Muscle layer of colon (tissue), 2 donors: ENCODE measurements at regions not wholly inside any gene's neighbourhood (a gene's known extent, or its start where the extent isn't known, plus 50 kb on each side); places are given as distances from the start of the nearest gene placed in this dataset.

ENCODE experiments used
- H3K27ac ChIP-seq: one replicate; pipeline ENCODE4 v1.7.0; 2013; ENCODE audit warnings: low read depth, mild to moderate bottlenecking, low read length, moderate library complexity
- H3K27me3 ChIP-seq, 2 donors: one replicate each; pipeline ENCODE4 v1.7.0; 2013; ENCODE audit warnings: low read length in 2 of 2, mild to moderate bottlenecking in 2 of 2; ENCODE audit not compliant: insufficient read depth in 2 of 2, control insufficient read depth in 1 of 2
- H3K36me3 ChIP-seq: one replicate; pipeline ENCODE4 v1.7.0; 2013; ENCODE audit warnings: mild to moderate bottlenecking, low read length; ENCODE audit not compliant: insufficient read depth
- H3K4me1 ChIP-seq: one replicate; pipeline ENCODE4 v1.7.0; 2013; ENCODE audit warnings: mild to moderate bottlenecking, low read length; ENCODE audit not compliant: insufficient read depth
- H3K4me3 ChIP-seq, 2 donors: one replicate each; pipeline ENCODE4 v1.7.0; 2013; ENCODE audit warnings: low read length in 2 of 2, low read depth in 1 of 2, mild to moderate bottlenecking in 1 of 2, moderate library complexity in 1 of 2
- H3K9ac ChIP-seq: one replicate; pipeline ENCODE4 v1.7.0; 2013; ENCODE audit warnings: low read length
- H3K9me3 ChIP-seq: one replicate; pipeline ENCODE4 v1.7.0; 2013; ENCODE audit warnings: mild to moderate bottlenecking, low read length
- donor health status: abdominal sarcoma.
- donor health status: Adenocarcinoma of cecum.

GRCh38 chr17:55606488-55606815 is 95.2 kb upstream of the SMIM36 start:
- Histone ChIP-seq H3K27me3 (no peaks in the 10 kb centered on the region), H3K9me3 (peaks cover 4% of the 10 kb centered on the region), H3K4me1 (peaks cover 45% of the 10 kb centered on the region), H3K36me3 (no peaks in the 10 kb centered on the region), H3K4me3 (no peak overlapping the region), H3K27ac (no peak overlapping the region), H3K9ac (no peak overlapping the region)

GRCh38 chr17:55605705-55606487 is 94.6 kb upstream of the SMIM36 start:
- H3K27ac ChIP-seq: no peak overlapping the region
- H3K9ac ChIP-seq: no peak overlapping the region
- H3K4me1 ChIP-seq: peaks cover 45% of the 10 kb centered on the region
- H3K36me3 ChIP-seq: no peaks in the 10 kb centered on the region
- no peaks in the 10 kb centered on the region for H3K27me3 ChIP-seq
- H3K4me3 ChIP-seq: no peak overlapping the region
- peaks cover 6% of the 10 kb centered on the region for H3K9me3 ChIP-seq

GRCh38 chr17:55601874-55602364 is 90.7 kb upstream of the SMIM36 start:
- Histone ChIP-seq H3K4me3 (peak overlapping the region in 1 of 2 donors; percentile 24), H3K36me3 (no peaks in the 10 kb centered on the region), H3K9me3 (peaks cover 23% of the 10 kb centered on the region), H3K4me1 (peaks cover 11% of the 10 kb centered on the region), H3K9ac (no peak overlapping the region), H3K27ac (no peak overlapping the region), H3K27me3 (no peaks in the 10 kb centered on the region)

GRCh38 chr17:55598495-55598894 is 87.2 kb upstream of the SMIM36 start:
- Histone ChIP-seq H3K4me3 (no peak overlapping the region), H3K9ac (no peak overlapping the region)

GRCh38 chr17:55588446-55589242 is 77.4 kb upstream of the SMIM36 start:
- H3K4me3 ChIP-seq: no peak overlapping the region
- H3K4me1 ChIP-seq: peaks cover 11% of the 10 kb centered on the region
- H3K9ac ChIP-seq: no peak overlapping the region
- H3K27me3 ChIP-seq: no peaks in the 10 kb centered on the region
- H3K9me3 ChIP-seq: no peaks in the 10 kb centered on the region
- H3K27ac ChIP-seq: no peak overlapping the region
- H3K36me3 ChIP-seq: no peaks in the 10 kb centered on the region

More at GRCh38 chr17:55598495-55598894, 87.2 kb upstream of the SMIM36 start:
- H3K9me3 ChIP-seq: peaks cover 23% of the 10 kb centered on the region
- peaks cover 4% of the 10 kb centered on the region for H3K4me1 ChIP-seq
- H3K27me3 ChIP-seq: no peaks in the 10 kb centered on the region
- H3K27ac ChIP-seq: no peak overlapping the region
- no peaks in the 10 kb centered on the region for H3K36me3 ChIP-seq

- H3K9me3 ChIP-seq: no peaks in the 10 kb centered on the region
- no peaks in the 10 kb centered on the region for H3K27me3 ChIP-seq
- peaks cover 11% of the 10 kb centered on the region for H3K4me1 ChIP-seq
- H3K9ac ChIP-seq: no peak overlapping the region
- no peaks in the 10 kb centered on the region for H3K36me3 ChIP-seq
- no peak overlapping the region for H3K4me3 ChIP-seq
- H3K27ac ChIP-seq: peak overlapping the region; percentile 19
Measured at GRCh38 chr17:55587608-55588139, 76.4 kb upstream of the SMIM36 start.

- Histone ChIP-seq H3K4me3 (no peak overlapping the region), H3K9ac (no peak overlapping the region), H3K36me3 (no peaks in the 10 kb centered on the region), H3K27ac (no peak overlapping the region), H3K4me1 (peaks cover 11% of the 10 kb centered on the region), H3K9me3 (no peaks in the 10 kb centered on the region), H3K27me3 (no peaks in the 10 kb centered on the region)
Measured at GRCh38 chr17:55585629-55586028, 74.4 kb upstream of the SMIM36 start.

GRCh38 chr17:55584861-55585260 is 73.6 kb upstream of the SMIM36 start:
- Histone ChIP-seq H3K36me3 (no peaks in the 10 kb centered on the region), H3K27me3 (no peaks in the 10 kb centered on the region), H3K27ac (no peak overlapping the region), H3K9me3 (no peaks in the 10 kb centered on the region), H3K9ac (no peak overlapping the region), H3K4me3 (no peak overlapping the region), H3K4me1 (peaks cover 11% of the 10 kb centered on the region)

GRCh38 chr17:55584055-55584685 is 72.9 kb upstream of the SMIM36 start:
- Histone ChIP-seq H3K27ac (no peak overlapping the region), H3K9me3 (no peaks in the 10 kb centered on the region), H3K4me1 (peaks cover 11% of the 10 kb centered on the region), H3K9ac (no peak overlapping the region), H3K36me3 (no peaks in the 10 kb centered on the region), H3K27me3 (no peaks in the 10 kb centered on the region), H3K4me3 (no peak overlapping the region)

- H3K27ac ChIP-seq: no peak overlapping the region
- H3K36me3 ChIP-seq: no peaks in the 10 kb centered on the region
- no peak overlapping the region for H3K4me3 ChIP-seq
- peaks cover 2% of the 10 kb centered on the region for H3K4me1 ChIP-seq
- no peaks in the 10 kb centered on the region for H3K27me3 ChIP-seq
- no peak overlapping the region for H3K9ac ChIP-seq
- no peaks in the 10 kb centered on the region for H3K9me3 ChIP-seq
Measured at GRCh38 chr17:55582897-55583296, 71.6 kb upstream of the SMIM36 start.

GRCh38 chr17:55580596-55581133 is 69.4 kb upstream of the SMIM36 start:
- H3K9me3 ChIP-seq: no peaks in the 10 kb centered on the region
- no peak overlapping the region for H3K27ac ChIP-seq
- H3K9ac ChIP-seq: no peak overlapping the region
- no peaks in the 10 kb centered on the region for H3K36me3 ChIP-seq
- H3K4me1 ChIP-seq: peaks cover 7% of the 10 kb centered on the region
- H3K4me3 ChIP-seq: no peak overlapping the region
- H3K27me3 ChIP-seq: no peaks in the 10 kb centered on the region
